Esophagus muscularis mucosa (tissue), 4 donors: ENCODE measurements at regions not wholly inside any gene's neighbourhood (a gene's known extent, or its start where the extent isn't known, plus 50 kb on each side); places are given as distances from the start of the nearest gene placed in this dataset.
"Not testable (repeated sequence)": the region's sequence is repeated elsewhere in the genome, so short reads cannot be mapped to it uniquely, and the experiment has no call there.

Experiments
- DNase-seq: peaks from one replicate; pipeline ENCODE4 v3.0.0-alpha.2; 2017; ENCODE audit errors: extremely low spot score
- H3K27ac ChIP-seq, 4 donors: fragments of 200-600 bp; sonication (generic); replicated peaks in 1 of 4; 1 replicate in 3 of 4; 2 replicates in 1 of 4; pipeline ENCODE4 v1.5.1; 2016 to 2019; ENCODE audit warnings: mild to moderate bottlenecking in 1 of 4
- H3K27me3 ChIP-seq, 4 donors: fragments of 200-600 bp; sonication (generic); one replicate each; pipeline versions ENCODE4 v1.5.1 to v1.6.0; 2016 to 2019
- H3K36me3 ChIP-seq, 4 donors: fragments of 200-600 bp; sonication (generic); one replicate each; pipeline ENCODE4 v1.5.1; 2016 to 2019
- H3K4me1 ChIP-seq, 4 donors: fragments of 200-600 bp; sonication (generic); one replicate each; pipeline ENCODE4 v1.5.1; 2016 to 2019
- H3K4me3 ChIP-seq, 4 donors: fragments of 200-600 bp; sonication (generic); 1 replicate in 2 of 4; 2 replicates in 2 of 4; pipeline ENCODE4 v1.5.1; 2016 to 2019; ENCODE audit warnings: mild to moderate bottlenecking in 4 of 4, moderate library complexity in 1 of 4
- H3K9me3 ChIP-seq, 4 donors: fragments of 200-600 bp; sonication (generic); 1 replicate in 3 of 4; 2 replicates in 1 of 4; pipeline ENCODE4 v1.5.1; 2016 to 2019
- WGBS: methylation state at CpG from one replicate; pipeline ENCODE4 v1.1.5; 2018; 5-methylcytosine and 5-hydroxymethylcytosine counted together
- intact Hi-C: fragments of 100-400 bp; cut with DNase I; formaldehyde crosslinking; loops from one replicate; pipeline ENCODE4 v1.15.1; 2023

- H3K36me3 ChIP-seq, DNase-seq, H3K9me3 ChIP-seq, H3K27ac ChIP-seq, intact Hi-C loops, H3K27me3 ChIP-seq, H3K4me1 ChIP-seq, H3K4me3 ChIP-seq: not testable (repeated sequence)
- 75% methylated on average over 2 of the region's 3 CpGs for WGBS
These were observed 305.1 kb upstream of the OR11H12 start for GRCh38 chr14:18295844-18296243.

- H3K4me3 ChIP-seq, DNase-seq, H3K27ac ChIP-seq, H3K9me3 ChIP-seq, H3K27me3 ChIP-seq, H3K4me1 ChIP-seq, intact Hi-C loops, H3K36me3 ChIP-seq: not testable (repeated sequence)
- WGBS = no CpG with 5 or more reads among the region's 30 CpGs
These were observed 268.4 kb upstream of the OR11H12 start for GRCh38 chr14:18332366-18333035.

DNA sequence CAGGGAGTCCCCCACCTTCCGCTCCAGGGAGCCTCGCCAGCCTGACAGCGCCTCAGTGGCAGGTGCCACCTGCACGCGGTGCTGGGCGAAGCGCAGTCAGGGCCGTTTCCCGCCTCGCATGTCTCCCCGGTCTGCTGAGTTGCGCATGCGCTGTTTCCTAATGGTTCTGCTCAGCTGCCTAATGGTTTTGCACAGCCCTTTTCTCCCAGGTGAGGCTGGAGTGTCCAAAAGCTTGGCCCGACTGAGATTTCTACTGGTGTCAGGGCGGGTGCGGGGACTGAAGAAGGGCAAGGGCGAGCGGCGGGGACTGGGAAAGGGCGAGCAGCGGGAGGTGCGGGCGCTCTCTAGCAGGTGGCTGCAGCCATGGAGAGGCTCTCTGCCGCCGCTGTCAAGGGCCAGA lies 267.6 kb upstream of the OR11H12 start:
- H3K4me1 ChIP-seq, H3K27me3 ChIP-seq, intact Hi-C loops, H3K4me3 ChIP-seq, H3K36me3 ChIP-seq, H3K27ac ChIP-seq, H3K9me3 ChIP-seq: not testable (repeated sequence)
- peak; percentile 19 for DNase-seq
- 90% methylated on average over 13 of the region's 25 CpGs for WGBS

GRCh38 chr14:18333799-18334198 lies 267.1 kb upstream of the OR11H12 start:
- intact Hi-C loops, H3K4me1 ChIP-seq, H3K4me3 ChIP-seq, H3K9me3 ChIP-seq, H3K27me3 ChIP-seq, H3K27ac ChIP-seq, H3K36me3 ChIP-seq: not testable (repeated sequence)
- peak; percentile 29 for DNase-seq
- 80% methylated on average over 4 of the region's 16 CpGs for WGBS
